HG03457 (cell line): ENCODE measurements at regions not wholly inside any gene's neighbourhood (a gene's known extent, or its start where the extent isn't known, plus 50 kb on each side); places are given as distances from the start of the nearest gene placed in this dataset.
"Not testable (repeated sequence)": the region's sequence is repeated elsewhere in the genome, so short reads cannot be mapped to it uniquely, and the experiment has no call there.

Experiments used
- ATAC-seq: cut with Tn5 transposase; IDR thresholded peaks from one replicate; pipeline ENCODE4 v1.9.1; 2021; ENCODE audit warnings: moderate number of reproducible peaks; ENCODE audit not compliant: unreplicated experiment

GRCh38 chr1:193914871-193915270 lies 728.5 kb upstream of the B3GALT2 start:
- no peak for ATAC-seq

GRCh38 chr1:193909406-193910082 lies 723.1 kb upstream of the B3GALT2 start:
- no peak for ATAC-seq

GRCh38 chr1:193905288-193906085 lies 719.1 kb upstream of the B3GALT2 start:
- no peak for ATAC-seq

- ATAC-seq: no peak
These were observed 705.4 kb upstream of the B3GALT2 start for GRCh38 chr1:193891788-193892187.

- no peak for ATAC-seq
These were observed 704.5 kb upstream of the B3GALT2 start for GRCh38 chr1:193890935-193891334.

- no peak for ATAC-seq
These were observed 698.6 kb upstream of the B3GALT2 start for GRCh38 chr1:193884848-193885558.

- not testable (repeated sequence) for ATAC-seq
These were observed 691.5 kb upstream of the B3GALT2 start for GRCh38 chr1:193877920-193878319.

GRCh38 chr1:193868425-193868824 lies 682.0 kb upstream of the B3GALT2 start:
- ATAC-seq: no peak

- ATAC-seq: no peak
These were observed 669.8 kb upstream of the B3GALT2 start for GRCh38 chr1:193856261-193856660.

GRCh38 chr1:193850745-193851144 lies 664.3 kb upstream of the B3GALT2 start:
- ATAC-seq: no peak

- no peak for ATAC-seq
These were observed 660.6 kb upstream of the B3GALT2 start for GRCh38 chr1:193846876-193847604.

GRCh38 chr1:193846411-193846810 lies 660.0 kb upstream of the B3GALT2 start:
- no peak for ATAC-seq

GRCh38 chr1:193841857-193842256 lies 655.4 kb upstream of the B3GALT2 start:
- ATAC-seq: no peak

- ATAC-seq: no peak
These were observed 645.1 kb upstream of the B3GALT2 start for GRCh38 chr1:193831465-193831864.

GRCh38 chr1:193827516-193827915 lies 641.1 kb upstream of the B3GALT2 start:
- ATAC-seq: no peak

- ATAC-seq: no peak
These were observed 633.0 kb upstream of the B3GALT2 start for GRCh38 chr1:193819376-193819775.

- no peak for ATAC-seq
These were observed 620.8 kb upstream of the B3GALT2 start for GRCh38 chr1:193807208-193807607.

- ATAC-seq: peak; percentile 67
These were observed 620.0 kb upstream of the B3GALT2 start for GRCh38 chr1:193806079-193807048.

GRCh38 chr1:193799948-193800690 lies 613.7 kb upstream of the B3GALT2 start:
- ATAC-seq: no peak
